GM12874 (cell line): ENCODE measurements at regions not wholly inside any gene's neighbourhood (a gene's known extent, or its start where the extent isn't known, plus 50 kb on each side); places are given as distances from the start of the nearest gene placed in this dataset.

Experiments used
- TF ChIP-seq, protein P1 (sequence below): IDR thresholded peaks from 2 replicates; pipeline ENCODE4 v1.5.1; 2011; ENCODE audit warnings: low read depth, mild to moderate bottlenecking, control low read depth, low read length, moderate library complexity; ENCODE audit not compliant: insufficient read depth

DNA sequence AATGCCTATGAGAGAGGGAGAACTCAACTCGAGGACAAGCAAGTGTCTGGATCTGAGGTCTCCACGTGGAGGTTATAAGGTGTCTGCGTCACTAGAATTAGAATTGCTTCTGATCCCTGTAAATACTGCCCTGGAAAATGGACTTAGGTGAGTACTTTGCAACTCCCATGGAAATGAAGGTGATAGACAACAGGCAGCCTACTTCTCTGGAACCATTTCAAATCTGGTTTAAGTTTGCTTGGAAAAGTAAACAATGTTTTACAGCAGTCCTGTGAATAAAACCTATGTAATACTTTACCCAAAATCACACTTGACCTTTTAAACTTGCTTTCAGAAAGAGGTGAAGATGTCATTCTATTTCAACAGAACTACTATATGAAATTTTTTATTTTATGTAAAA lies 70.1 kb upstream of the TENT5A start:
- TF ChIP-seq, protein P1, sequence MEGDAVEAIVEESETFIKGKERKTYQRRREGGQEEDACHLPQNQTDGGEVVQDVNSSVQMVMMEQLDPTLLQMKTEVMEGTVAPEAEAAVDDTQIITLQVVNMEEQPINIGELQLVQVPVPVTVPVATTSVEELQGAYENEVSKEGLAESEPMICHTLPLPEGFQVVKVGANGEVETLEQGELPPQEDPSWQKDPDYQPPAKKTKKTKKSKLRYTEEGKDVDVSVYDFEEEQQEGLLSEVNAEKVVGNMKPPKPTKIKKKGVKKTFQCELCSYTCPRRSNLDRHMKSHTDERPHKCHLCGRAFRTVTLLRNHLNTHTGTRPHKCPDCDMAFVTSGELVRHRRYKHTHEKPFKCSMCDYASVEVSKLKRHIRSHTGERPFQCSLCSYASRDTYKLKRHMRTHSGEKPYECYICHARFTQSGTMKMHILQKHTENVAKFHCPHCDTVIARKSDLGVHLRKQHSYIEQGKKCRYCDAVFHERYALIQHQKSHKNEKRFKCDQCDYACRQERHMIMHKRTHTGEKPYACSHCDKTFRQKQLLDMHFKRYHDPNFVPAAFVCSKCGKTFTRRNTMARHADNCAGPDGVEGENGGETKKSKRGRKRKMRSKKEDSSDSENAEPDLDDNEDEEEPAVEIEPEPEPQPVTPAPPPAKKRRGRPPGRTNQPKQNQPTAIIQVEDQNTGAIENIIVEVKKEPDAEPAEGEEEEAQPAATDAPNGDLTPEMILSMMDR: no peak

- TF ChIP-seq, protein P1: no peak
Observed at GRCh38 chr6:81821449-81821848, 69.0 kb upstream of the TENT5A start.

DNA sequence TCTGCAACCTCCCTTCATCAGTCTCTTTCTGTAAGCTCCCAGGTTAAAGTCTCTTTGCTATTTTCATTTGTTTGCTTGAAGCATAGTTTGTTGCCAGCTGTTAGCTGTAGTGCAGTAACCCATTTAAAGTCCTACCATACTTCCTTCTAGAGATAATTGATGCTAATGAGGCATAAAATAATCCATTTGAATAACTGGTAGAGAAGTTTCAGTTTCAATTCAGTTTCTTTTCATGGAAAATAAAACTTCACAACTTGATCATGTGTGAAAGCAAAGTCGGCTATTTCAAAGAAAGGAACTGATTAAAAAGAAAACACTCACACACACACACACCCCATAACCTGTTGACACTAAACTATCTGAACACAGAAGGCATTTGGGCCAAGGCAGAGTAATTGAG lies 68.5 kb upstream of the TENT5A start:
- TF ChIP-seq, protein P1: no peak

GRCh38 chr6:81820422-81820821 lies 67.9 kb upstream of the TENT5A start:
- TF ChIP-seq, protein P1: no peak

- TF ChIP-seq, protein P1: no peak
Observed at GRCh38 chr6:81819767-81820166, 67.3 kb upstream of the TENT5A start.

DNA sequence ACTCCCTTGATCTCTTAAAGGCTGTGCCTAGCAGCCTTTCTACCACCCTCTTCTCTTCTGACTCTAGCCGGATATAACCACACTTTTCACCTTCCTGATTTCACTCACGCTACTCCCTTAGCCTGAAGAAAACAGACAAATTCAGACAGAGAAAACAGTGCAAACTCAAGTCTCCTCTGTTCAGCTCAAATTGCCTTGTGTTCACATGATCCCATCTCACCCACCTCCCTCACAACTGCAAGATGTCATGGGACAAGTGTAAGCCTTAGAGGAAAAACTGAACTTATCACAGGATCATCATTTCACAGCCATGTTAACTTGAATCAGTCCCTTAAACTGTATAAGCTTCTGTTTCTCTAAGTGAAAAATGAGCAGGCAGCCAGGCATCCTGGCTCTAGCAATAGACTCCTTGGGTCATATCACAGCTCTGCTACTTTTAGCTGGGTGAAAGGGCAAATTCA lies 66.5 kb upstream of the TENT5A start:
- TF ChIP-seq, protein P1: no peak

- TF ChIP-seq, protein P1: no peak
Observed at GRCh38 chr6:81816380-81816779, 63.9 kb upstream of the TENT5A start.
